ENCODE measurements at regions not wholly inside any gene's neighbourhood (a gene's known extent, or its start where the extent isn't known, plus 50 kb on each side); places are given as distances from the start of the nearest gene placed in this dataset.

DNA sequence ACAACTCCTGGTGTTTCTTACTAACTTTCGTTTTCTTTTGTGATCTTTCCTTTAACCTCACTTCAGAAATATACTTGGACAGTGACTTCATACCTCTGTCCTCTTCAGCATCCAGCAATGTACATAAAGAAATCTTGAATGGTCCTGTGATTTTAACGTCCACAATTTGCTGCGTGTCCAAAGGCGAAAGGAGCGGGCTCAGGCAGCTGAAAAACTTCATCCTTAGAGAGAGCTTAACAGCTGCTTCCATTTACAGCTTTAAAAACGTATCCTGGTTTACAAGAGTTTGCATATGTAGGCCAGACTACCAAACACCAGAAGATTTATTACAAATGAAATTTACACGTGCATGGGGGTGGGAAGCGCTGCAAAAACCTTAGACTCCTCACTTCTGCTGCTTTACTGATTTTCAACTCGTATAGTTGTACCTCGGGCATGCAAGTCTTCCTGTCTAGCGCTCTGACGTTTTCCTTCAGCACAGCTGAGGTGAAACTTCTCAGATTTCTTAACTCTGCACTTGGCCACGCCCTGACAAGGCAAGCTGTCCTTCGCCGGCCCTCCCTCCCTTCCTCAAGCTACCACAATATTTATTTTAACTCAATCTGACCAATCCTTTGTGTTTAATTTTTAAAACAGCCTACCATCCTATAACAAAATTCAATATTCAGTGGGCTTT, 406.4 kb downstream of the FAM47A start:
- DNase-seq: no peak

DNA sequence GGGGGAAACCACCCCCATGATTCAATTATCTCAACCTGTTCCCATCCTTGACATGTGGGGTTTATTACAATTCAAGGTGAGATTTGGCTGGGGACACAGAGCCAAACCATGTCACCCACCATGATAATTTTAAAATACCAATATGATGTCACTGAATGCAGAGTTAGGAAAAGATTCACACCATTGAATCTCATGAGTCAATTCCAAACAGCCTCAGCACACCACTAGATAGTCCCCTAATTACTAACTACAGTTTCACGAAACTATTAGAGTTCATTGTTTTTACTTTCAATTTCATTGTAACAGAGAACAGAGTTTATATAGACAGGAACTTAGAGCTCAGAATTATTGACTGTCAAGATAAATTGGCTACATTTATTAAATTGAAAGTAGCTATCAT, 410.2 kb downstream of the FAM47A start:
- no peak for DNase-seq

- DNase-seq: no peak
Observed at GRCh38 chrX:33686105-33686504, 446.0 kb downstream of the FAM47A start.

All from NCI-H1105 treated with DMSO at 0.1 percent for 48 hours (cell line).